HCT116 (cell line): ENCODE measurements at regions not wholly inside any gene's neighbourhood (a gene's known extent, or its start where the extent isn't known, plus 50 kb on each side); places are given as distances from the start of the nearest gene placed in this dataset.
"Not testable (repeated sequence)": the region's sequence is repeated elsewhere in the genome, so short reads cannot be mapped to it uniquely, and the experiment has no call there.

Experiments used
- ATAC-seq: fragments of 200-7000 bp; cut with Tn5 transposase; 2 replicates; pipeline ENCODE4 v1.9.1; 2020; ENCODE audit warnings: mild to moderate bottlenecking, moderate library complexity
- BruUV-seq: library from RNA; stranded (reverse); fragments of 400-500 nt; replicated peaks from 2 replicates; lab custom pipeline; 2021; lab: Mats Ljungman, UMichigan
- CTCF ChIA-PET: fragments of 300-600 bp; sonication (Branson Sonifier 250); formaldehyde crosslinking; loops from one replicate; lab custom pipeline; 2021; ENCODE audit warnings: antibody characterized with exemption; lab: Charles Lee
- POLR2A ChIA-PET: fragments of 300-600, 350-600 bp; sonication (Branson Sonifier 250); formaldehyde crosslinking; loops from one replicate; lab custom pipeline; 2021; ENCODE audit warnings: antibody characterized with exemption; lab: Charles Lee
- RAD21 ChIA-PET, 2 experiments: fragments of 300-600 bp; sonication (Branson Sonifier 250); formaldehyde crosslinking; loops; one replicate each; lab custom pipeline; 2023; ENCODE audit warnings: low total read pairs in 2 of 2; ENCODE audit not compliant: uncharacterized antibody in 2 of 2, unreplicated experiment in 2 of 2, low non-redundant PET in 1 of 2; lab: Charles Lee
- DNase-seq: peaks from one replicate; pipeline ENCODE4 v3.0.0-alpha.2; 2010; ENCODE audit warnings: low read depth, low spot score
- H2AFZ ChIP-seq: fragments of 200-600 bp; shearing (Covaris generic), sonication (generic); 2 replicates; pipeline ENCODE4 v1.6.1; 2017; ENCODE audit warnings: low read depth, mixed run types, mixed read lengths, antibody characterized with exemption, low read length; ENCODE audit not compliant: poor library complexity, severe bottlenecking
- H3K27ac ChIP-seq: 2 replicates; pipeline ENCODE4 v1.5.1; 2012; ENCODE audit warnings: low read depth, low read length
- H3K27me3 ChIP-seq: fragments of 200-600 bp; sonication (generic); 2 replicates; pipeline ENCODE4 v1.6.1; 2016; ENCODE audit warnings: mixed run types, low read length, mixed read lengths; ENCODE audit not compliant: insufficient read depth
- H3K36me3 ChIP-seq, 2 experiments: fragments of 200-500 bp in 1 of 2; fragments of 200-600 bp in 1 of 2; sonication (Bioruptor generic) in 1 of 2; sonication (generic) in 1 of 2; 2 replicates each; pipeline versions ENCODE4 v1.5.1 to v1.6.1; 2014 to 2016; ENCODE audit warnings: low read length in 2 of 2, inconsistent platforms in 1 of 2, mixed read lengths in 1 of 2, mixed run types in 1 of 2; ENCODE audit not compliant: insufficient read depth in 2 of 2, control insufficient read depth in 1 of 2
- H3K4me1 ChIP-seq, 2 experiments: fragments of 200-600 bp in 1 of 2; sonication (generic) in 1 of 2; 2 replicates each; pipeline versions ENCODE4 v1.5.1 to v1.6.1; 2012 to 2017; ENCODE audit warnings: low read length in 2 of 2, inconsistent platforms in 1 of 2, mild to moderate bottlenecking in 1 of 2, mixed read lengths in 1 of 2, mixed run types in 1 of 2, moderate library complexity in 1 of 2; ENCODE audit not compliant: insufficient read depth in 2 of 2, control insufficient read depth in 1 of 2
- H3K4me2 ChIP-seq: fragments of 200-600 bp; sonication (generic); 2 replicates; pipeline ENCODE4 v1.6.1; 2017; ENCODE audit warnings: mixed run types, low read length, mixed read lengths
- H3K4me3 ChIP-seq, 2 experiments: fragments of 200-600 bp in 1 of 2; sonication (generic) in 1 of 2; replicated peaks in 1 of 2; 2 replicates each; pipeline ENCODE4 v1.5.1; 2011 to 2016; ENCODE audit warnings: low read length in 2 of 2, control low read depth in 1 of 2, low read depth in 1 of 2, mild to moderate bottlenecking in 1 of 2, mixed read lengths in 1 of 2, mixed run types in 1 of 2
- H3K79me2 ChIP-seq: fragments of 200-600 bp; sonication (generic); 2 replicates; pipeline ENCODE4 v1.6.1; 2017; ENCODE audit warnings: mild to moderate bottlenecking, mixed run types, low read length, moderate library complexity, mixed read lengths; ENCODE audit not compliant: insufficient read depth
- H3K9ac ChIP-seq: fragments of 200-600 bp; sonication (generic); 2 replicates; pipeline ENCODE4 v1.6.1; 2016; ENCODE audit warnings: low read length, mixed read lengths
- H3K9me2 ChIP-seq: fragments of 200-600 bp; sonication (generic), shearing (Covaris generic); 2 replicates; pipeline ENCODE4 v1.6.1; 2017; ENCODE audit warnings: mixed run types, mild to moderate bottlenecking, moderate library complexity; ENCODE audit not compliant: insufficient read depth
- H3K9me3 ChIP-seq, 2 experiments: fragments of 200-500 bp in 1 of 2; fragments of 200-600 bp in 1 of 2; sonication (Bioruptor generic) in 1 of 2; sonication (generic) in 1 of 2; 2 replicates each; pipeline ENCODE4 v1.6.1; 2014 to 2017; ENCODE audit warnings: low read length in 2 of 2, mixed read lengths in 2 of 2, inconsistent platforms in 1 of 2, low read depth in 1 of 2, mild to moderate bottlenecking in 1 of 2, mixed run types in 1 of 2, moderate library complexity in 1 of 2; ENCODE audit not compliant: control insufficient read depth in 1 of 2, insufficient read depth in 1 of 2
- H4K20me1 ChIP-seq: fragments of 200-600 bp; sonication (generic), shearing (Covaris generic); 2 replicates; pipeline ENCODE4 v1.6.1; 2017; ENCODE audit warnings: mixed run types, mild to moderate bottlenecking, moderate library complexity; ENCODE audit not compliant: insufficient read depth
- CTCF ChIP-seq, 3 experiments: fragments of 200-600 bp in 1 of 3; sonication (generic) in 1 of 3; IDR thresholded peaks in 2 of 3; conservative IDR thresholded peaks in 1 of 3; 2 replicates each; pipeline ENCODE4 v1.5.1; 2012 to 2017; ENCODE audit warnings: low read depth in 2 of 3, low read length in 2 of 3, antibody characterized with exemption in 1 of 3, borderline replicate concordance in 1 of 3, control low read depth in 1 of 3, mild to moderate bottlenecking in 1 of 3, mixed read lengths in 1 of 3, mixed run types in 1 of 3, moderate library complexity in 1 of 3; ENCODE audit not compliant: insufficient read depth in 1 of 3
- ELF1 ChIP-seq: IDR thresholded peaks from 2 replicates; pipeline ENCODE4 v1.6.1; 2012; ENCODE audit warnings: low read depth, borderline replicate concordance
- EZH2phosphoT487 ChIP-seq: fragments of 200-600 bp; IDR thresholded peaks from 2 replicates; pipeline ENCODE4 v1.6.1; 2018; ENCODE audit warnings: antibody characterized with exemption, borderline replicate concordance
- FOSL1 ChIP-seq: IDR thresholded peaks from 2 replicates; pipeline ENCODE4 v1.6.1; 2012; ENCODE audit warnings: low read depth
- JUND ChIP-seq: IDR thresholded peaks from 2 replicates; pipeline ENCODE4 v1.6.1; 2012
- POLR2AphosphoS5 ChIP-seq: IDR thresholded peaks from 2 replicates; pipeline ENCODE4 v1.6.1; 2011; ENCODE audit warnings: mild to moderate bottlenecking, low read depth, low read length, moderate library complexity
- RAD21 ChIP-seq: IDR thresholded peaks from 2 replicates; pipeline ENCODE4 v1.6.1; 2012; ENCODE audit warnings: low read depth, mild to moderate bottlenecking
- REST ChIP-seq: IDR thresholded peaks from 2 replicates; pipeline ENCODE4 v1.6.1; 2012; ENCODE audit warnings: low read depth
- SP1 ChIP-seq: IDR thresholded peaks from 2 replicates; pipeline ENCODE4 v1.6.1; 2012; ENCODE audit warnings: low read depth
- ZBTB33 ChIP-seq: IDR thresholded peaks from 2 replicates; pipeline ENCODE4 v1.6.1; 2011; ENCODE audit warnings: mild to moderate bottlenecking, low read length, moderate library complexity; ENCODE audit not compliant: insufficient replicate concordance; ENCODE audit errors: extremely low read depth
- ZNF274 ChIP-seq: fragments of 200-500 bp; sonication (Bioruptor generic); IDR thresholded peaks from 2 replicates; pipeline ENCODE4 v1.6.1; 2014; ENCODE audit warnings: mild to moderate bottlenecking, low read depth, low read length, inconsistent platforms
- intact Hi-C: fragments of 100-400 bp; cut with micrococcal nuclease; formaldehyde crosslinking; loops from 2 replicates; pipeline ENCODE4 v1.10.0; 2022

GRCh38 chr1:99506631-99507030 lies 139.3 kb upstream of the PALMD start:
- Histone ChIP-seq H3K36me3 (no peaks in the 10 kb centered on the region), H3K4me3 (no peak overlapping the region), H3K9ac (no peak overlapping the region), H3K27ac (no peak overlapping the region), H3K9me2 (no peaks in the 10 kb centered on the region), H2AFZ (no peak overlapping the region), H3K9me3 (no peaks in the 10 kb centered on the region), H4K20me1 (no peaks in the 10 kb centered on the region), H3K27me3 (no peaks in the 10 kb centered on the region), H3K4me2 (no peak overlapping the region), H3K79me2 (no peaks in the 10 kb centered on the region), H3K4me1 (no peaks in the 10 kb centered on the region)
- no TSS peak for BruUV-seq
- TF ChIP-seq RAD21 (no peak), ELF1 (no peak), SP1 (no peak), ZBTB33 (no peak), REST (no peak), CTCF (IDR thresholded peaks at IDR 0.05 in 2 of 3, conservative IDR thresholded peaks at IDR 0.05 in 1 of 3; ENCODE audit: borderline replicate concordance in 1 of 3, insufficient read depth in 1 of 3, low read depth in 2 of 3, low read length in 2 of 3) (no peak), JUND (no peak), POLR2AphosphoS5 (no peak), FOSL1 (no peak), ZNF274 (no peak), EZH2phosphoT487 (no peak)
- CTCF ChIA-PET: no interaction called here
- intact Hi-C loops: no loop called here
- DNase-seq (no peak), ATAC-seq (no peak)
- RAD21 ChIA-PET: no interaction called here
- POLR2A ChIA-PET: no interaction called here

- H3K27me3 ChIP-seq, H3K9ac ChIP-seq, CTCF ChIA-PET, ATAC-seq, BruUV-seq, H3K9me3 ChIP-seq, H3K9me2 ChIP-seq, H3K36me3 ChIP-seq, H4K20me1 ChIP-seq, POLR2A ChIA-PET, H3K4me1 ChIP-seq, H3K4me2 ChIP-seq, H3K79me2 ChIP-seq, H3K27ac ChIP-seq, H3K4me3 ChIP-seq, RAD21 ChIA-PET, intact Hi-C loops, H2AFZ ChIP-seq, DNase-seq: not testable (repeated sequence)
These were observed 138.5 kb upstream of the PALMD start for GRCh38 chr1:99507446-99507845.
